GM19438 (cell line): ENCODE measurements at regions not wholly inside any gene's neighbourhood (a gene's known extent, or its start where the extent isn't known, plus 50 kb on each side); places are given as distances from the start of the nearest gene placed in this dataset.

ENCODE experiments used
- ATAC-seq: cut with Tn5 transposase; IDR thresholded peaks from one replicate; pipeline ENCODE4 v1.9.1; 2021; ENCODE audit warnings: low read depth; ENCODE audit not compliant: unreplicated experiment

- no peak for ATAC-seq
These were observed 679.4 kb upstream of the KIRREL3 start for GRCh38 chr11:127679816-127680545.

- ATAC-seq = no peak
These were observed 678.1 kb upstream of the KIRREL3 start for GRCh38 chr11:127678631-127679030.

GRCh38 chr11:127677660-127678425 is 677.3 kb upstream of the KIRREL3 start:
- ATAC-seq = no peak

GRCh38 chr11:127675581-127675980 is 675.0 kb upstream of the KIRREL3 start:
- ATAC-seq = no peak

GRCh38 chr11:127674754-127675153 is 674.2 kb upstream of the KIRREL3 start:
- ATAC-seq = no peak

- ATAC-seq = no peak
These were observed 670.0 kb upstream of the KIRREL3 start for GRCh38 chr11:127670374-127671119.

GRCh38 chr11:127656116-127656836 is 655.7 kb upstream of the KIRREL3 start:
- no peak for ATAC-seq

GRCh38 chr11:127653076-127653475 is 652.5 kb upstream of the KIRREL3 start:
- no peak for ATAC-seq

- no peak for ATAC-seq
These were observed 651.3 kb upstream of the KIRREL3 start for GRCh38 chr11:127651888-127652221.

GRCh38 chr11:127651175-127651887 is 650.8 kb upstream of the KIRREL3 start:
- no peak for ATAC-seq

- ATAC-seq = no peak
These were observed 649.4 kb upstream of the KIRREL3 start for GRCh38 chr11:127649958-127650357.

GRCh38 chr11:127649071-127649470 is 648.5 kb upstream of the KIRREL3 start:
- ATAC-seq = no peak

- ATAC-seq = no peak
These were observed 648.0 kb upstream of the KIRREL3 start for GRCh38 chr11:127648583-127648982.

- no peak for ATAC-seq
These were observed 643.8 kb upstream of the KIRREL3 start for GRCh38 chr11:127644366-127644765.

- ATAC-seq = no peak
These were observed 642.9 kb upstream of the KIRREL3 start for GRCh38 chr11:127643268-127644058.

GRCh38 chr11:127640561-127641451 is 640.2 kb upstream of the KIRREL3 start:
- no peak for ATAC-seq

- no peak for ATAC-seq
These were observed 639.3 kb upstream of the KIRREL3 start for GRCh38 chr11:127639916-127640315.

GRCh38 chr11:127632976-127633680 is 632.6 kb upstream of the KIRREL3 start:
- no peak for ATAC-seq
